ENCODE measurements at regions not wholly inside any gene's neighbourhood (a gene's known extent, or its start where the extent isn't known, plus 50 kb on each side); places are given as distances from the start of the nearest gene placed in this dataset.

DNA sequence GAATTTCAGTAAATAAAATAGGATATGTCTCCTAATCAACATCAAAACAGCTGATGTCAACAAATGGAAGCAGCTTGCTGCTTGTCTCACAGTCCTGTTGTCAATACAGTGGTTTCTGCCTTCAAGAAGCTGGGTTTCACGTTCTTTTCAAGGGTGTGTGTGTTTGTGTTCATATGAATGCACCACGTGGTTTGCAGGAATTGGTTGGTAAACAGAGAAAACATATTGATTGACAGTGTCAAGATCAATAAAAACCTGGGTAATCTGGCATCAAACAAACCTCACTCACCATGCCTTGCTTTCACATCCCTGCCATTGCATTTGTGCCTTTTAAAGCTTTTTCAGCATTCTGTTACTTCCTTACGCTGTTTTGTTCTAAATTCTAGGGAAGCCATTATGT lies 585.7 kb upstream of the CA10 start:
- no peak for DNase-seq (ENCODE audit: low read depth)
- TF ChIP-seq, protein P1, sequence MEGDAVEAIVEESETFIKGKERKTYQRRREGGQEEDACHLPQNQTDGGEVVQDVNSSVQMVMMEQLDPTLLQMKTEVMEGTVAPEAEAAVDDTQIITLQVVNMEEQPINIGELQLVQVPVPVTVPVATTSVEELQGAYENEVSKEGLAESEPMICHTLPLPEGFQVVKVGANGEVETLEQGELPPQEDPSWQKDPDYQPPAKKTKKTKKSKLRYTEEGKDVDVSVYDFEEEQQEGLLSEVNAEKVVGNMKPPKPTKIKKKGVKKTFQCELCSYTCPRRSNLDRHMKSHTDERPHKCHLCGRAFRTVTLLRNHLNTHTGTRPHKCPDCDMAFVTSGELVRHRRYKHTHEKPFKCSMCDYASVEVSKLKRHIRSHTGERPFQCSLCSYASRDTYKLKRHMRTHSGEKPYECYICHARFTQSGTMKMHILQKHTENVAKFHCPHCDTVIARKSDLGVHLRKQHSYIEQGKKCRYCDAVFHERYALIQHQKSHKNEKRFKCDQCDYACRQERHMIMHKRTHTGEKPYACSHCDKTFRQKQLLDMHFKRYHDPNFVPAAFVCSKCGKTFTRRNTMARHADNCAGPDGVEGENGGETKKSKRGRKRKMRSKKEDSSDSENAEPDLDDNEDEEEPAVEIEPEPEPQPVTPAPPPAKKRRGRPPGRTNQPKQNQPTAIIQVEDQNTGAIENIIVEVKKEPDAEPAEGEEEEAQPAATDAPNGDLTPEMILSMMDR (IDR thresholded peaks at IDR 0.05; ENCODE audit: control insufficient read depth, insufficient read depth, low read depth, low read length, missing control alignments) = no peak
- no peak overlapping the region for H3K4me3 ChIP-seq (ENCODE audit: control insufficient read depth, low read depth, low read length)

DNA sequence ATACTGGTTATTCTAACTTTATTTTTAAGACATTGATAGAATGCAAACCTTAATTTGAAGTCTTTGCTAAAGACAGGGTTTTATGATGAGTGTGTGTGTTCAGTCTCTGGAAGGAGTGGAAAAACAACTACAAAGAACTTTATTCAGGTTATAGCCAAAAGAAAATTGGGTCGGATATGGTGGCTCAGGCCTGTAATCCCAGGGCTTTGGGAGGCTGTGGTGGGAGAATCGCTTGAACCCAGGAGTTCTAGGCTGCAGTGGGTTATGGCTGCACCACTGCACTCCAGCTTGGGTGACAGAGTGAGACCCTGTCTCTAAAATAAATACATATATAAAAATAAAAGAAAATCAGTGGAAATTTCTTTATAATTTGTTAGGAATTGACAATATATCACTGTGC lies 581.5 kb upstream of the CA10 start:
- TF ChIP-seq, protein P1 (IDR thresholded peaks at IDR 0.05; ENCODE audit: control insufficient read depth, insufficient read depth, low read depth, low read length, missing control alignments) = no peak
- no peak overlapping the region for H3K4me3 ChIP-seq (ENCODE audit: control insufficient read depth, low read depth, low read length)
- no peak for DNase-seq (ENCODE audit: low read depth)

DNA sequence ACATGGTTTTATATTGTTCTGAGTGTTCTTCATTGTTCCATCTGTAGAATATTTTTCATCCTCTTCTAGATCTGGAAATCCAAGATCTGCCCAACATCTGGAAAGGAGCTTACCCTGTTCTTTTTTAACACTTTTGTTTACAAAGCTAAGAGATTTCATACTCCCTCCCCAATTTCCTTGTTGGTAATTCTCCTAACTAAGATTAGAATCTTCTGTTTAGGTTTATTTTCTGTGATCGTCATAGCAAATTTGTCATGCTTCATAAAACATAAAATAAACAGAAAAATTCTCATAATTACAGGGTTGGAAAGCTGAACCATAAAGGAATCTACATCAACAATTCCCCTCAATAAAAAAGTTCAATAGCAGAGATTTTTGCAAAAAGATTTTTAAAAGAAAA lies 580.3 kb upstream of the CA10 start:
- TF ChIP-seq, protein P1 (IDR thresholded peaks at IDR 0.05; ENCODE audit: control insufficient read depth, insufficient read depth, low read depth, low read length, missing control alignments) = no peak
- no peak overlapping the region for H3K4me3 ChIP-seq (ENCODE audit: control insufficient read depth, low read depth, low read length)
- no peak for DNase-seq (ENCODE audit: low read depth)

DNA sequence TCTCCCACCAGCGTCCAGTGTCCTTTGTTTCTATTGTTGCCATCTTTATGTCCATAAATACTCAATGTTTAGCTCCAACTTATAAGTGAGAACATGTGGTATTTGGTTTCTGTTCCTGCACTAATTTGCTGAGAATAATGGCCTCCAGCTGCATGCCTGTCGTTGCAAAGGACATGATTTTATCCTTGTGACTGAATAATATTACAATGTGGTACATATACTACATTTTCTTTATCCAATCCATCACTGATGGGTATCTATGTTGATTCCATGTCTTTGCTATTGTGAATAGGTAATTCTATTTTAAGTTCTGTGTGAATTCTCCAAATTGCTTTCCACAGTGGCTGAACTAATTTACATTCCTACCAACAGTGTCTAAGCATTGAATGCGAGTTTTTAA lies 578.6 kb upstream of the CA10 start:
- H3K4me3 ChIP-seq (ENCODE audit: control insufficient read depth, low read depth, low read length) = no peak overlapping the region

DNA sequence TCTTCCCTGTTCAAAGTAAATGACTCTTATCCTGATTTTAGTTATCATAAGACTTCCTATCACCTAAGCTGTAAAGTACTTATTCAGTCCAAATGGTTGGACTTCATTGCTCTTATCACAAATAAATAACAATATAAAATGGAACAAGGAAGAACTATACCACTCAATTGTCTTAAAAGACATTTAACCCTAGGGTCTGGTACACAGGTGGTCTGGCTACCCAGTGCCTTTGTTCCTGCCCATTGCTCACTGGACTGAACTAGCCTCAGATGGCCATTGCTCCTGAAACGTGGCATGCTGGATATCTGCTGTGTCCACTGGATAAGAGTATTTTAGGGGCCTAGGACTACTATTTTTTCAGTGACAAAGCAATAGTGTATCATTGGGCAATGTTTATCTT lies 574.3 kb upstream of the CA10 start:
- DNase-seq (ENCODE audit: low read depth) = no peak
- no peak overlapping the region for H3K4me3 ChIP-seq (ENCODE audit: control insufficient read depth, low read depth, low read length)
- TF ChIP-seq, protein P1 (IDR thresholded peaks at IDR 0.05; ENCODE audit: control insufficient read depth, insufficient read depth, low read depth, low read length, missing control alignments) = no peak

More for the DNA sequence above, 578.6 kb upstream of the CA10 start:
- TF ChIP-seq, protein P1 (IDR thresholded peaks at IDR 0.05; ENCODE audit: control insufficient read depth, insufficient read depth, low read depth, low read length, missing control alignments) = no peak
- no peak for DNase-seq (ENCODE audit: low read depth)

DNA sequence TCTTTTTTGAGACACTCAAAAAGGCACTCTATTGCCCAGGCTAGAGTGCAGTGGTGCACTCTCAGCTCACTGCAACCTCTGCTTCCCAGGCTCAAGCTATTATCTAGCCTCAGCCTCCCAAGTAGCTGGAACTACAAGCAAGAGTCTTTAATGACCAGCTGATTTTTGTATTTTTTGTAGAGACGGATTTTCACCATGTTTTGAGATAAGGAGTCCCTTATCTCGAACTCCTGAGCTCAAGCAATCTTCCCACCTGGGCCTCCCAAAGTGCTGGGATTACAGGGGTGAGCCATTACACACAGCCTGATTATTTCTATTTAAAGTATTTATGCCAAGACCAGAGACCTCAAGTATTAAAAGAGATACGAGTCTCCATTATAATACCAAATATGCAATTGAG lies 566.1 kb upstream of the CA10 start:
- H3K4me3 ChIP-seq (ENCODE audit: control insufficient read depth, low read depth, low read length) = no peak overlapping the region
- no peak for DNase-seq (ENCODE audit: low read depth)
- TF ChIP-seq, protein P1 (IDR thresholded peaks at IDR 0.05; ENCODE audit: control insufficient read depth, insufficient read depth, low read depth, low read length, missing control alignments) = no peak

DNA sequence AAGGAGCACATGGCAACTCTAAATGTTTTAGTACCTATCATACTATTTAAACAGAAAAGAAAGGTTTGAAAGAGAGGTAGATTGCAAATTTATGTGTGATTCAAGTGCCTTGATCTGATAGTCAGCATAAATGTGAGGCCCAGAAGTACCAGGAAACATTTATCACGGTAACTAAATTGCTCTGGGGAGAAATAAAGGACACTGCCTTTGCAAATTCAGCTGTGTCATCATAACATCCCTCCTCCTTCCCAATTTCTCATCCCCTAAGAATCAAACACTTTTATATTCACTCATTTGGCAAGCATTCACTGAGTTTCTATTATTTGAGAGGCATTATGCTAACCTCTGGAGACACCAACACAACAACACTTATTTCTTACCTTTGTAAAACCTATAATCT lies 563.4 kb upstream of the CA10 start:
- TF ChIP-seq, protein P1 (IDR thresholded peaks at IDR 0.05; ENCODE audit: control insufficient read depth, insufficient read depth, low read depth, low read length, missing control alignments) = no peak
- DNase-seq (ENCODE audit: low read depth) = no peak
- no peak overlapping the region for H3K4me3 ChIP-seq (ENCODE audit: control insufficient read depth, low read depth, low read length)

Data from AG09309 (cell line).